Lower leg skin (tissue), 3 donors: ENCODE measurements at regions not wholly inside any gene's neighbourhood (a gene's known extent, or its start where the extent isn't known, plus 50 kb on each side); places are given as distances from the start of the nearest gene placed in this dataset.

Source experiments
- POLR2A ChIP-seq, 2 donors: fragments of 450-650 bp; IDR thresholded peaks; one replicate each; pipeline ENCODE4 v1.6.1; 2016 to 2017; ENCODE audit warnings: antibody characterized with exemption in 2 of 2, mild to moderate bottlenecking in 1 of 2, moderate library complexity in 1 of 2
- TF ChIP-seq, protein P1 (sequence below), 3 donors: fragments of 450-650 bp; IDR thresholded peaks; one replicate each; pipeline ENCODE4 v1.5.1; 2016; ENCODE audit warnings: antibody characterized with exemption in 3 of 3, mild to moderate bottlenecking in 3 of 3, moderate library complexity in 2 of 3

DNA sequence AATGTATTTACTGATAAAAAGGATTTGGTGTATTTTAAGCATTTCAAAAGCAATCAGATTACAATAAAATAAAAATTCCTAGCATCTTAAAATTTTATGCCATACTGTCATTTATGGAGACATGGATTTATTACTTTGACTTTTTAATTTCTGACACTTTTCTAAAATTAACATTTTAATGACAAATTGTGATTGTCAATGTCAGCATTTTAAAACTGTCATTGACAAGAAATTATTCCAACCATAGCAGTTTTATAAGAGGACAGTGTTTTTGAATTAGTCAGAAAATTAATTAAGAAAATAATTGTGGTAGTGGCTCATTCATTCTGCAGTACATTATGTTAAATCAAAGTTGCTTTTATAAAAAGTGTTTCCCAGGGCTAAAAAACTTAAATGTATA lies 1954.4 kb downstream of the ARAP2 start:
- TF ChIP-seq, protein P1, sequence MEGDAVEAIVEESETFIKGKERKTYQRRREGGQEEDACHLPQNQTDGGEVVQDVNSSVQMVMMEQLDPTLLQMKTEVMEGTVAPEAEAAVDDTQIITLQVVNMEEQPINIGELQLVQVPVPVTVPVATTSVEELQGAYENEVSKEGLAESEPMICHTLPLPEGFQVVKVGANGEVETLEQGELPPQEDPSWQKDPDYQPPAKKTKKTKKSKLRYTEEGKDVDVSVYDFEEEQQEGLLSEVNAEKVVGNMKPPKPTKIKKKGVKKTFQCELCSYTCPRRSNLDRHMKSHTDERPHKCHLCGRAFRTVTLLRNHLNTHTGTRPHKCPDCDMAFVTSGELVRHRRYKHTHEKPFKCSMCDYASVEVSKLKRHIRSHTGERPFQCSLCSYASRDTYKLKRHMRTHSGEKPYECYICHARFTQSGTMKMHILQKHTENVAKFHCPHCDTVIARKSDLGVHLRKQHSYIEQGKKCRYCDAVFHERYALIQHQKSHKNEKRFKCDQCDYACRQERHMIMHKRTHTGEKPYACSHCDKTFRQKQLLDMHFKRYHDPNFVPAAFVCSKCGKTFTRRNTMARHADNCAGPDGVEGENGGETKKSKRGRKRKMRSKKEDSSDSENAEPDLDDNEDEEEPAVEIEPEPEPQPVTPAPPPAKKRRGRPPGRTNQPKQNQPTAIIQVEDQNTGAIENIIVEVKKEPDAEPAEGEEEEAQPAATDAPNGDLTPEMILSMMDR (IDR thresholded peaks at IDR 0.05): no peak
- TF ChIP-seq POLR2A (IDR thresholded peaks at IDR 0.05): no peak
